OCI-LY1 (cell line): ENCODE measurements at regions not wholly inside any gene's neighbourhood (a gene's known extent, or its start where the extent isn't known, plus 50 kb on each side); places are given as distances from the start of the nearest gene placed in this dataset.

Source experiments
- H2AFZ ChIP-seq: fragments of 200-600 bp; sonication (generic), shearing (Covaris generic); 2 replicates; pipeline ENCODE4 v1.6.0; 2014; ENCODE audit warnings: antibody characterized with exemption, mild to moderate bottlenecking, low read length
- H3F3A ChIP-seq: fragments of 200-600 bp; sonication (generic), shearing (Covaris generic); 2 replicates; pipeline ENCODE4 v1.6.0; 2014; ENCODE audit warnings: mild to moderate bottlenecking, antibody characterized with exemption, low read length, moderate library complexity; ENCODE audit not compliant: insufficient read depth
- H3K27ac ChIP-seq: fragments of 200-600 bp; sonication (generic); 2 replicates; pipeline ENCODE4 v1.5.1; 2014; ENCODE audit warnings: low read length, mixed run types, mild to moderate bottlenecking, low read depth; ENCODE audit not compliant: poor library complexity, severe bottlenecking
- H3K27me3 ChIP-seq: fragments of 200-600 bp; sonication (generic); 2 replicates; pipeline ENCODE4 v1.6.0; 2014; ENCODE audit warnings: antibody characterized with exemption, mild to moderate bottlenecking, low read length, moderate library complexity; ENCODE audit not compliant: insufficient read depth
- H3K36me3 ChIP-seq: fragments of 200-600 bp; sonication (generic); 2 replicates; pipeline ENCODE4 v1.6.1; 2014; ENCODE audit warnings: mild to moderate bottlenecking, antibody characterized with exemption, low read length, moderate library complexity, mixed read lengths; ENCODE audit not compliant: insufficient read depth
- H3K4me1 ChIP-seq: fragments of 200-600 bp; sonication (generic); 2 replicates; pipeline ENCODE4 v1.5.1; 2014; ENCODE audit warnings: mild to moderate bottlenecking, low read length, moderate library complexity; ENCODE audit not compliant: insufficient read depth, severe bottlenecking
- H3K4me2 ChIP-seq: fragments of 200-600 bp; sonication (generic), shearing (Covaris generic); 2 replicates; pipeline ENCODE4 v1.6.1; 2014; ENCODE audit warnings: low read length
- H3K4me3 ChIP-seq: fragments of 200-600 bp; sonication (generic); 2 replicates; pipeline ENCODE4 v1.5.1; 2014; ENCODE audit warnings: low read length, low read depth, mild to moderate bottlenecking, mixed read lengths; ENCODE audit not compliant: poor library complexity, severe bottlenecking
- H3K79me2 ChIP-seq: fragments of 200-600 bp; shearing (Covaris generic); 2 replicates; pipeline ENCODE4 v1.6.1; 2016; ENCODE audit warnings: mixed run types, low read length, mixed read lengths; ENCODE audit not compliant: insufficient read depth
- H3K9ac ChIP-seq: fragments of 200-600 bp; sonication (generic), shearing (Covaris generic); 2 replicates; pipeline ENCODE4 v1.6.1; 2014; ENCODE audit warnings: mild to moderate bottlenecking, low read length, mixed read lengths
- H3K9me2 ChIP-seq: fragments of 200-600 bp; sonication (generic), shearing (Covaris generic); 2 replicates; pipeline ENCODE4 v1.6.1; 2014; ENCODE audit warnings: low read depth, mild to moderate bottlenecking, low read length, mixed read lengths
- H3K9me3 ChIP-seq: fragments of 200-600 bp; shearing (Covaris generic); 2 replicates; pipeline ENCODE4 v1.6.1; 2014; ENCODE audit warnings: low read length, mixed read lengths
- H4K20me1 ChIP-seq: fragments of 200-600 bp; sonication (generic), shearing (Covaris generic); 2 replicates; pipeline ENCODE4 v1.6.0; 2016; ENCODE audit warnings: mild to moderate bottlenecking, low read length; ENCODE audit not compliant: insufficient read depth
- EZH2 ChIP-seq: fragments of 200-600 bp; sonication (generic), shearing (Covaris generic); IDR thresholded peaks from 2 replicates; pipeline ENCODE4 v1.8.0; 2017; ENCODE audit warnings: borderline replicate concordance, mixed run types, mild to moderate bottlenecking, antibody characterized with exemption, low read length, moderate library complexity, mixed read lengths
- TF ChIP-seq, protein P1 (sequence below): fragments of 200-600 bp; sonication (generic), shearing (Covaris generic); IDR thresholded peaks from 2 replicates; pipeline ENCODE4 v1.5.1; 2017; ENCODE audit warnings: mild to moderate bottlenecking, antibody characterized with exemption, low read length, moderate library complexity, mixed read lengths

DNA sequence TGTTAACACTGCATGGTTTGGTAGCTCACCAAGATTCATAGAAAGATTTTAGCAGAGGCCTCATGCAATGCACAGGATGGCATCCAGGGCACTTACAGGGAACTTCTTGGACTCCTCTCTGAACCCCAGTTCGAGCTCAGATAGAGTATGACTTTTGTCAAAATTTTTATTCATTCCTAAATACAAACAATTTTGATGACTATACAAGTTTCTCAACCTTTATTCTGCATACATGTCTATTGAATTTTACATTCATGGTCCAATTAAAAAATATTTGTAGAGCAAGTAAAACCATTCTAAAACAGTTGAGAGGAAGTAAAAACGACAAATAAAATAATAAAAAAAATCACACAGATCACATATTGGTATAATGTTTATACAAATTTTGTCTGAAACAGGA, 219.0 kb upstream of the MAN1A1 start:
- H2AFZ ChIP-seq: no peak overlapping the region
- H3K27me3 ChIP-seq: no peaks in the 10 kb centered on the region
- no peak overlapping the region for H3K4me2 ChIP-seq
- no peaks in the 10 kb centered on the region for H3F3A ChIP-seq
- no peaks in the 10 kb centered on the region for H3K9me3 ChIP-seq
- no peak for TF ChIP-seq EZH2
- TF ChIP-seq, protein P1, sequence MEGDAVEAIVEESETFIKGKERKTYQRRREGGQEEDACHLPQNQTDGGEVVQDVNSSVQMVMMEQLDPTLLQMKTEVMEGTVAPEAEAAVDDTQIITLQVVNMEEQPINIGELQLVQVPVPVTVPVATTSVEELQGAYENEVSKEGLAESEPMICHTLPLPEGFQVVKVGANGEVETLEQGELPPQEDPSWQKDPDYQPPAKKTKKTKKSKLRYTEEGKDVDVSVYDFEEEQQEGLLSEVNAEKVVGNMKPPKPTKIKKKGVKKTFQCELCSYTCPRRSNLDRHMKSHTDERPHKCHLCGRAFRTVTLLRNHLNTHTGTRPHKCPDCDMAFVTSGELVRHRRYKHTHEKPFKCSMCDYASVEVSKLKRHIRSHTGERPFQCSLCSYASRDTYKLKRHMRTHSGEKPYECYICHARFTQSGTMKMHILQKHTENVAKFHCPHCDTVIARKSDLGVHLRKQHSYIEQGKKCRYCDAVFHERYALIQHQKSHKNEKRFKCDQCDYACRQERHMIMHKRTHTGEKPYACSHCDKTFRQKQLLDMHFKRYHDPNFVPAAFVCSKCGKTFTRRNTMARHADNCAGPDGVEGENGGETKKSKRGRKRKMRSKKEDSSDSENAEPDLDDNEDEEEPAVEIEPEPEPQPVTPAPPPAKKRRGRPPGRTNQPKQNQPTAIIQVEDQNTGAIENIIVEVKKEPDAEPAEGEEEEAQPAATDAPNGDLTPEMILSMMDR: no peak
- no peaks in the 10 kb centered on the region for H4K20me1 ChIP-seq
- H3K79me2 ChIP-seq: no peaks in the 10 kb centered on the region
- H3K9ac ChIP-seq: no peak overlapping the region
- no peaks in the 10 kb centered on the region for H3K9me2 ChIP-seq
- H3K4me1 ChIP-seq: no peaks in the 10 kb centered on the region
- no peak overlapping the region for H3K27ac ChIP-seq
- H3K36me3 ChIP-seq: no peaks in the 10 kb centered on the region
- H3K4me3 ChIP-seq: no peak overlapping the region

DNA sequence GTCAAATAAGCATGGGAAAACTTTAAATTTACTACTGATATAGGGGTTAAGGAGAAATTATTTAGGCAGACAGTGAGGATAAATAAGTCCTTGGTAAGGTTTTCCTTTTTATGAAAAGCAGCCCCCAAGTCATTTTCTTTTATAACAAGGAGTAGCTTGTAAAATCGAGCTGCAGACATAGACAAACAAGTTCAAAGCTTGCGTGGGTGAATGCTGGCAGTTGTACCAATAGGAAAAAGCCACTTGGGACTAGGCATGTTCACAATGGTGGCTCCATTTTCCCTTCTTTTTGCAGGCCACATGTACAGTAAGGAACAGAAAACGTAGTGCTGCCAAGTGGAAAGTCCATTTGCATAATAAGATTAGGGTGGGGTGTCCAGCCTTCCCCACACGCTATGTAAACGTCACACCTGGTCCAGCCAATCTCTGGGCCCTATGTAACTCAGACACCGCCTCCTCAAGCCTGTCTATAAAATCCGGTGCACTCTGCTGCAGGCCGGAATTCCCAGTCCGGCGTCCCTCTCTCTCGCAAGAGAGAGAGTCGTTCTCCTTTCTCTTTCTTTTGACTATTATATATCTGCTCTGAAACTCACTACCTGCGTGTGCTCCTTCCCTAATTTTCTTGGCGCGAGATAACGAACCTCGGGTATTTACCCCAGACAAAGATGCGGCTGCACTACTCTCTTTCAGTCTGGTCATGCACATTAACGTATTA, 217.1 kb upstream of the MAN1A1 start:
- Histone ChIP-seq H3K36me3 (no peaks in the 10 kb centered on the region), H3K27ac (no peak overlapping the region), H3K27me3 (no peaks in the 10 kb centered on the region), H3K9me2 (no peaks in the 10 kb centered on the region), H3K4me2 (no peak overlapping the region), H3K9ac (no peak overlapping the region), H4K20me1 (no peaks in the 10 kb centered on the region), H3K9me3 (no peaks in the 10 kb centered on the region), H3K79me2 (no peaks in the 10 kb centered on the region), H3F3A (no peaks in the 10 kb centered on the region), H3K4me1 (no peaks in the 10 kb centered on the region), H3K4me3 (no peak overlapping the region), H2AFZ (no peak overlapping the region)
- TF ChIP-seq, protein P1: no peak
- no peak for TF ChIP-seq EZH2

DNA sequence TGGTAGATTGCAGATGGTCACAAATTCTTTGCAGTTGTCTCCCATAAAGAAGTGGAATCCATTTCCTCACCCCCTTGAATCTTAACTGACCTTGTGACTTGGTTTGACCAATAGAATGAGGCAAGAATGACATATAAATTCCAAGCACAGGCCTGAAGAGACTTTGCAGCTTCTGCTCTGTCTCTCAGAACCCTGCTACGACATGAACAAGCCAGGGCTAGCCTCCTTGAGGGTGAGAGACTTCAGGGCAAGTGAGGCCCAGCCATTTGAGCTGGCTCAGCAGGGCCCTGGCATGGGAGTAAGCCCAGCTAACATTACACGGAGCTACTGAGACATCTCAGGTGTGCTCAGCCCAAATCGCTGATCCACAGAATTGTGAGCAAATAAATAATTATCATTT, 216.3 kb upstream of the MAN1A1 start:
- Histone ChIP-seq H3K4me2 (no peak overlapping the region), H3F3A (no peaks in the 10 kb centered on the region), H4K20me1 (no peaks in the 10 kb centered on the region), H3K79me2 (no peaks in the 10 kb centered on the region), H3K9me2 (no peaks in the 10 kb centered on the region), H3K9ac (no peak overlapping the region), H3K4me3 (no peak overlapping the region), H3K4me1 (no peaks in the 10 kb centered on the region), H3K27me3 (no peaks in the 10 kb centered on the region), H3K27ac (no peak overlapping the region), H3K9me3 (no peaks in the 10 kb centered on the region), H2AFZ (no peak overlapping the region), H3K36me3 (no peaks in the 10 kb centered on the region)
- TF ChIP-seq EZH2: no peak
- TF ChIP-seq, protein P1: no peak
